ENCODE measurements at regions not wholly inside any gene's neighbourhood (a gene's known extent, or its start where the extent isn't known, plus 50 kb on each side); places are given as distances from the start of the nearest gene placed in this dataset.

GRCh38 chr10:43712821-43713584 lies 64.3 kb upstream of the ZNF32 start:
- ChIA-PET CTCF (no interaction called here), POLR2A (ENCODE audit: low non-redundant PET) (no interaction called here)
- H3K27ac ChIP-seq, result no peak overlapping the region
- no peak for DNase-seq (ENCODE audit: low spot score)
- no peak for TF ChIP-seq CTCF (conservative IDR thresholded peaks at IDR 0.05; ENCODE audit: low read depth)

GRCh38 chr10:43710772-43711471 lies 62.2 kb upstream of the ZNF32 start:
- no peak overlapping the region for H3K27ac ChIP-seq
- no peak for DNase-seq (ENCODE audit: low spot score)
- ChIA-PET POLR2A (ENCODE audit: low non-redundant PET) (no interaction called here), CTCF (no interaction called here)
- no peak for TF ChIP-seq CTCF (conservative IDR thresholded peaks at IDR 0.05; ENCODE audit: low read depth)

GRCh38 chr10:43708262-43708661 lies 59.6 kb upstream of the ZNF32 start:
- CTCF ChIA-PET, result no interaction called here
- TF ChIP-seq CTCF (conservative IDR thresholded peaks at IDR 0.05; ENCODE audit: low read depth), result no peak
- H3K27ac ChIP-seq, result no peak overlapping the region
- DNase-seq (ENCODE audit: low spot score), result no peak
- POLR2A ChIA-PET (ENCODE audit: low non-redundant PET), result no interaction called here

GRCh38 chr10:43707770-43708169 lies 59.1 kb upstream of the ZNF32 start:
- TF ChIP-seq CTCF (conservative IDR thresholded peaks at IDR 0.05; ENCODE audit: low read depth), result no peak
- POLR2A ChIA-PET (ENCODE audit: low non-redundant PET), result no interaction called here
- CTCF ChIA-PET, result no interaction called here
- no peak overlapping the region for H3K27ac ChIP-seq
- no peak for DNase-seq (ENCODE audit: low spot score)

- CTCF ChIA-PET, result interaction anchor here (0.6 kb wide), 1 partner anchor 1242 kb away, joined by 4 read pairs; no protein-coding TSS in a partner anchor
- DNase-seq (ENCODE audit: low spot score), result no peak
- no peak for TF ChIP-seq CTCF (conservative IDR thresholded peaks at IDR 0.05; ENCODE audit: low read depth)
- POLR2A ChIA-PET (ENCODE audit: low non-redundant PET), result no interaction called here
- H3K27ac ChIP-seq, result no peak overlapping the region
Measured at GRCh38 chr10:43706166-43706565, 57.5 kb upstream of the ZNF32 start.

GRCh38 chr10:43703286-43703685 lies 54.6 kb upstream of the ZNF32 start:
- no peak overlapping the region for H3K27ac ChIP-seq
- ChIA-PET POLR2A (ENCODE audit: low non-redundant PET) (no interaction called here), CTCF (no interaction called here)
- no peak for TF ChIP-seq CTCF (conservative IDR thresholded peaks at IDR 0.05; ENCODE audit: low read depth)
- no peak for DNase-seq (ENCODE audit: low spot score)
